ENCODE measurements at regions not wholly inside any gene's neighbourhood (a gene's known extent, or its start where the extent isn't known, plus 50 kb on each side); places are given as distances from the start of the nearest gene placed in this dataset.

DNA sequence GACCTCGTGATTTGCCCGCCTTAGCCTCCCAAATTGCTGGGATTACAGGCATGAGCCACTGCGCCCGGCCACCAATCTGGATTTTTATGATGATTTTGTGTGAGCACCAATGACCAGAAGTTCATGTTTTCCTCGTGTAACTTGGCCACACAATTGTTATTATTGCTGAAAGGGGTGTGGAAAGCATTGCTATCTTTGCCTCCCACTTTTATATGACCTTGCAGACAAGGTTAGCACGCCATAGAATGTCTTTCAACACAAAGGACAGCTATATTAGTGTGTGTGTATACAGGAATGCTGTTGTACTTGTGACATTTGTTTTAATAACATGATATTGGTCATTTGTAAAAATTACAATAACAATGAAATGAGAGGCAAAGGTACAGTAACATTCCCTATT is 155.0 kb upstream of the ERCC6L2 start:
- H3K9me3 ChIP-seq (replicated peaks; ENCODE audit: control insufficient read depth, insufficient read depth, low read length), result peaks cover 5% of the 10 kb centered on the region; the same call in 2 of the 3 replicates
- ChIA-PET POLR2A (no interaction called here), RAD21 (ENCODE audit: unreplicated experiment) (no interaction called here), SMC1A (ENCODE audit: uncharacterized antibody, unreplicated experiment) (no interaction called here), CTCF (no interaction called here)
- H3K4me3 ChIP-seq, result no peak overlapping the region
- in situ Hi-C loops (cut with MboI) (no loop called here), intact Hi-C loops (cut with micrococcal nuclease; ENCODE audit: unreplicated experiment) (no loop called here)
- H3K27ac ChIP-seq (ENCODE audit: control insufficient read depth, insufficient read depth), result no peak overlapping the region
- H4K20me1 ChIP-seq (ENCODE audit: control insufficient read depth, insufficient read depth), result no peaks in the 10 kb centered on the region
- H3K4me2 ChIP-seq (ENCODE audit: control insufficient read depth, insufficient read depth), result no peak overlapping the region
- no peak overlapping the region for H3K9ac ChIP-seq (ENCODE audit: control insufficient read depth, insufficient read depth, low read length)
- no TSS peak for BruUV-seq (replicated peaks)
- no peaks in the 10 kb centered on the region for H3K79me2 ChIP-seq (ENCODE audit: control insufficient read depth, insufficient read depth, low read length)
- 31% methylated on average over 6 of the region's 6 CpGs for WGBS (ENCODE audit: insufficient coverage, insufficient replicate concordance, low lambda C conversion rate, missing lambda C conversion rate)
- FAIRE-seq (no peak), ATAC-seq (no peak), DNase-seq (ENCODE audit: low read depth, low spot score) (no peak)
- no peaks in the 10 kb centered on the region for H3K36me3 ChIP-seq (ENCODE audit: control insufficient read depth in 2 of 2, insufficient read depth in 2 of 2, low read length in 1 of 2)
- no peak overlapping the region for H2AFZ ChIP-seq (ENCODE audit: control insufficient read depth, low read depth, low read length)
- TF ChIP-seq, protein P1, sequence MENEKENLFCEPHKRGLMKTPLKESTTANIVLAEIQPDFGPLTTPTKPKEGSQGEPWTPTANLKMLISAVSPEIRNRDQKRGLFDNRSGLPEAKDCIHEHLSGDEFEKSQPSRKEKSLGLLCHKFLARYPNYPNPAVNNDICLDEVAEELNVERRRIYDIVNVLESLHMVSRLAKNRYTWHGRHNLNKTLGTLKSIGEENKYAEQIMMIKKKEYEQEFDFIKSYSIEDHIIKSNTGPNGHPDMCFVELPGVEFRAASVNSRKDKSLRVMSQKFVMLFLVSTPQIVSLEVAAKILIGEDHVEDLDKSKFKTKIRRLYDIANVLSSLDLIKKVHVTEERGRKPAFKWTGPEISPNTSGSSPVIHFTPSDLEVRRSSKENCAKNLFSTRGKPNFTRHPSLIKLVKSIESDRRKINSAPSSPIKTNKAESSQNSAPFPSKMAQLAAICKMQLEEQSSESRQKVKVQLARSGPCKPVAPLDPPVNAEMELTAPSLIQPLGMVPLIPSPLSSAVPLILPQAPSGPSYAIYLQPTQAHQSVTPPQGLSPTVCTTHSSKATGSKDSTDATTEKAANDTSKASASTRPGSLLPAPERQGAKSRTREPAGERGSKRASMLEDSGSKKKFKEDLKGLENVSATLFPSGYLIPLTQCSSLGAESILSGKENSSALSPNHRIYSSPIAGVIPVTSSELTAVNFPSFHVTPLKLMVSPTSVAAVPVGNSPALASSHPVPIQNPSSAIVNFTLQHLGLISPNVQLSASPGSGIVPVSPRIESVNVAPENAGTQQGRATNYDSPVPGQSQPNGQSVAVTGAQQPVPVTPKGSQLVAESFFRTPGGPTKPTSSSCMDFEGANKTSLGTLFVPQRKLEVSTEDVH (IDR thresholded peaks at IDR 0.05; ENCODE audit: low read depth, partially characterized antibody), result no peak
- no peak for TF ChIP-seq HDAC2 (IDR thresholded peaks at IDR 0.05)
- TF ChIP-seq, protein P2, sequence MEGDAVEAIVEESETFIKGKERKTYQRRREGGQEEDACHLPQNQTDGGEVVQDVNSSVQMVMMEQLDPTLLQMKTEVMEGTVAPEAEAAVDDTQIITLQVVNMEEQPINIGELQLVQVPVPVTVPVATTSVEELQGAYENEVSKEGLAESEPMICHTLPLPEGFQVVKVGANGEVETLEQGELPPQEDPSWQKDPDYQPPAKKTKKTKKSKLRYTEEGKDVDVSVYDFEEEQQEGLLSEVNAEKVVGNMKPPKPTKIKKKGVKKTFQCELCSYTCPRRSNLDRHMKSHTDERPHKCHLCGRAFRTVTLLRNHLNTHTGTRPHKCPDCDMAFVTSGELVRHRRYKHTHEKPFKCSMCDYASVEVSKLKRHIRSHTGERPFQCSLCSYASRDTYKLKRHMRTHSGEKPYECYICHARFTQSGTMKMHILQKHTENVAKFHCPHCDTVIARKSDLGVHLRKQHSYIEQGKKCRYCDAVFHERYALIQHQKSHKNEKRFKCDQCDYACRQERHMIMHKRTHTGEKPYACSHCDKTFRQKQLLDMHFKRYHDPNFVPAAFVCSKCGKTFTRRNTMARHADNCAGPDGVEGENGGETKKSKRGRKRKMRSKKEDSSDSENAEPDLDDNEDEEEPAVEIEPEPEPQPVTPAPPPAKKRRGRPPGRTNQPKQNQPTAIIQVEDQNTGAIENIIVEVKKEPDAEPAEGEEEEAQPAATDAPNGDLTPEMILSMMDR (IDR thresholded peaks at IDR 0.05 in 2 of 3, conservative IDR thresholded peaks at IDR 0.05 in 1 of 3; ENCODE audit: control insufficient read depth in 2 of 3, extremely low read depth in 1 of 3, insufficient read depth in 1 of 3, low read depth in 3 of 3, low read length in 3 of 3), result no peak
- no peak for TF ChIP-seq BACH1 (IDR thresholded peaks at IDR 0.05; ENCODE audit: borderline replicate concordance)
- no peak for TF ChIP-seq GABPA (IDR thresholded peaks at IDR 0.05; ENCODE audit: low read depth)
- no peaks in the 10 kb centered on the region for H3K27me3 ChIP-seq (replicated peaks in 1 of 2; ENCODE audit: control insufficient read depth in 2 of 2, insufficient read depth in 2 of 2, low read length in 1 of 2)
- peaks cover 13% of the 10 kb centered on the region for H3K4me1 ChIP-seq (ENCODE audit: control insufficient read depth, insufficient read depth, low read length)
